PC-9 (cell line): ENCODE measurements at regions not wholly inside any gene's neighbourhood (a gene's known extent, or its start where the extent isn't known, plus 50 kb on each side); places are given as distances from the start of the nearest gene placed in this dataset.

ENCODE experiments used
- BruUV-seq: library from RNA; stranded (reverse); fragments of 400-500 nt; replicated peaks from 2 replicates; lab custom pipeline; 2021; lab: Mats Ljungman, UMichigan
- CTCF ChIA-PET: fragments of 300-600 bp; sonication (Branson Sonifier 250); formaldehyde crosslinking; loops from one replicate; lab custom pipeline; 2022; ENCODE audit warnings: antibody characterized with exemption; lab: Charles Lee
- POLR2A ChIA-PET: fragments of 300-600 bp; sonication (Branson Sonifier 250); formaldehyde crosslinking; loops from one replicate; lab custom pipeline; 2022; ENCODE audit warnings: antibody characterized with exemption; ENCODE audit not compliant: unreplicated experiment; lab: Charles Lee
- DNase-seq, 2 experiments: peaks; one replicate each; pipeline versions ENCODE4 v3.0.0 to v3.0.0-alpha.2; 2015 to 2022; ENCODE audit warnings: mixed read lengths in 1 of 2
- H2AFZ ChIP-seq: fragments of 200-600 bp; sonication (generic); 2 replicates; pipeline ENCODE4 v1.8.1; 2017; ENCODE audit warnings: antibody characterized with exemption
- H3F3A ChIP-seq: fragments of 200-600 bp; sonication (generic); 2 replicates; pipeline ENCODE4 v1.8.1; 2017; ENCODE audit warnings: antibody characterized with exemption, mild to moderate bottlenecking, low read depth; ENCODE audit not compliant: insufficient read depth
- H3K27ac ChIP-seq: fragments of 200-600 bp; sonication (generic); 2 replicates; pipeline ENCODE4 v1.6.1; 2016; ENCODE audit warnings: mixed run types
- H3K27me3 ChIP-seq: fragments of 200-600 bp; sonication (generic); 2 replicates; pipeline ENCODE4 v1.6.1; 2016; ENCODE audit warnings: low read depth, mixed run types; ENCODE audit not compliant: insufficient read depth
- H3K36me3 ChIP-seq: fragments of 200-600 bp; sonication (generic); 2 replicates; pipeline ENCODE4 v1.6.1; 2016; ENCODE audit warnings: low read depth, mixed run types
- H3K4me1 ChIP-seq: fragments of 200-600 bp; sonication (generic); replicated peaks from 2 replicates; pipeline ENCODE4 v1.6.1; 2016; ENCODE audit warnings: mixed run types; ENCODE audit not compliant: insufficient read depth
- H3K4me2 ChIP-seq: fragments of 200-600 bp; sonication (generic); 2 replicates; pipeline ENCODE4 v1.6.1; 2017; ENCODE audit warnings: mixed run types
- H3K4me3 ChIP-seq: fragments of 200-600 bp; sonication (generic); 2 replicates; pipeline ENCODE4 v1.6.1; 2016; ENCODE audit warnings: mixed run types
- H3K79me2 ChIP-seq: fragments of 200-600 bp; sonication (generic); 2 replicates; pipeline ENCODE4 v1.6.1; 2017; ENCODE audit warnings: low read depth, mixed run types
- H3K9me2 ChIP-seq: fragments of 200-600 bp; sonication (generic); 2 replicates; pipeline ENCODE4 v1.8.1; 2017; ENCODE audit warnings: mild to moderate bottlenecking; ENCODE audit not compliant: insufficient read depth
- H3K9me3 ChIP-seq: fragments of 200-600 bp; sonication (generic); 2 replicates; pipeline ENCODE4 v1.8.1; 2016; ENCODE audit warnings: low read depth; ENCODE audit not compliant: insufficient read depth
- H4K20me1 ChIP-seq: fragments of 200-600 bp; sonication (generic); 2 replicates; pipeline ENCODE4 v1.8.1; 2017; ENCODE audit not compliant: insufficient read depth
- EZH2 ChIP-seq: fragments of 200-600 bp; sonication (generic); IDR thresholded peaks from 2 replicates; pipeline ENCODE4 v1.8.0; 2017; ENCODE audit warnings: antibody characterized with exemption, low read depth
- intact Hi-C: fragments of 100-400 bp; cut with micrococcal nuclease; formaldehyde crosslinking; loops from one replicate; pipeline ENCODE4 v1.10.0; 2022; ENCODE audit not compliant: unreplicated experiment
- TF ChIP-seq, protein P1 (sequence below): fragments of 200-600 bp; sonication (generic); conservative IDR thresholded peaks from 2 replicates; pipeline ENCODE4 v1.6.1; 2017; ENCODE audit warnings: mixed run types, antibody characterized with exemption, mild to moderate bottlenecking, moderate library complexity

- POLR2A ChIA-PET: no interaction called here
- intact Hi-C loops: no loop called here
Measured at GRCh38 chr1:213830371-213830770, 157.4 kb upstream of the PROX1 start.

GRCh38 chr1:213840575-213840974 lies 147.2 kb upstream of the PROX1 start:
- Histone ChIP-seq H3K27ac (no peak overlapping the region), H3K36me3 (no peaks in the 10 kb centered on the region), H3K27me3 (no peaks in the 10 kb centered on the region), H3K4me1 (0 out of 2 replicates have a peak, but pooled peaks cover 6% of the 10 kb centered on the region), H4K20me1 (no peaks in the 10 kb centered on the region), H3K4me2 (no peak overlapping the region), H3K79me2 (no peaks in the 10 kb centered on the region), H3K9me3 (no peaks in the 10 kb centered on the region; the same call in 1 of the 2 replicates), H3F3A (no peaks in the 10 kb centered on the region), H2AFZ (no peak overlapping the region), H3K9me2 (no peaks in the 10 kb centered on the region), H3K4me3 (no peak overlapping the region)
- TF ChIP-seq, protein P1, sequence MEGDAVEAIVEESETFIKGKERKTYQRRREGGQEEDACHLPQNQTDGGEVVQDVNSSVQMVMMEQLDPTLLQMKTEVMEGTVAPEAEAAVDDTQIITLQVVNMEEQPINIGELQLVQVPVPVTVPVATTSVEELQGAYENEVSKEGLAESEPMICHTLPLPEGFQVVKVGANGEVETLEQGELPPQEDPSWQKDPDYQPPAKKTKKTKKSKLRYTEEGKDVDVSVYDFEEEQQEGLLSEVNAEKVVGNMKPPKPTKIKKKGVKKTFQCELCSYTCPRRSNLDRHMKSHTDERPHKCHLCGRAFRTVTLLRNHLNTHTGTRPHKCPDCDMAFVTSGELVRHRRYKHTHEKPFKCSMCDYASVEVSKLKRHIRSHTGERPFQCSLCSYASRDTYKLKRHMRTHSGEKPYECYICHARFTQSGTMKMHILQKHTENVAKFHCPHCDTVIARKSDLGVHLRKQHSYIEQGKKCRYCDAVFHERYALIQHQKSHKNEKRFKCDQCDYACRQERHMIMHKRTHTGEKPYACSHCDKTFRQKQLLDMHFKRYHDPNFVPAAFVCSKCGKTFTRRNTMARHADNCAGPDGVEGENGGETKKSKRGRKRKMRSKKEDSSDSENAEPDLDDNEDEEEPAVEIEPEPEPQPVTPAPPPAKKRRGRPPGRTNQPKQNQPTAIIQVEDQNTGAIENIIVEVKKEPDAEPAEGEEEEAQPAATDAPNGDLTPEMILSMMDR: no peak
- intact Hi-C loops: no loop called here
- BruUV-seq: no TSS peak
- ChIA-PET CTCF (no interaction called here), POLR2A (no interaction called here)
- DNase-seq: no peak

More at GRCh38 chr1:213830371-213830770, 157.4 kb upstream of the PROX1 start:
- no peak overlapping the region for H3K27ac ChIP-seq
- H4K20me1 ChIP-seq: no peaks in the 10 kb centered on the region
- H3K36me3 ChIP-seq: no peaks in the 10 kb centered on the region
- DNase-seq: no peak
- TF ChIP-seq EZH2: no peak
- TF ChIP-seq, protein P1: no peak
- no peaks in the 10 kb centered on the region for H3K27me3 ChIP-seq
- CTCF ChIA-PET: no interaction called here
- no peaks in the 10 kb centered on the region for H3F3A ChIP-seq
- no peaks in the 10 kb centered on the region for H3K79me2 ChIP-seq
- H3K4me2 ChIP-seq: no peak overlapping the region
- BruUV-seq: no TSS peak
- H3K4me1 ChIP-seq: no peaks in the 10 kb centered on the region
- H3K4me3 ChIP-seq: no peak overlapping the region
- no peaks in the 10 kb centered on the region for H3K9me3 ChIP-seq
- no peaks in the 10 kb centered on the region for H3K9me2 ChIP-seq
- no peak overlapping the region for H2AFZ ChIP-seq

- H3K9me2 ChIP-seq: no peaks in the 10 kb centered on the region
- no peaks in the 10 kb centered on the region for H4K20me1 ChIP-seq
- H3K27ac ChIP-seq: no peak overlapping the region
- intact Hi-C loops: no loop called here
- H2AFZ ChIP-seq: no peak overlapping the region
- no peaks in the 10 kb centered on the region for H3K36me3 ChIP-seq
- H3K79me2 ChIP-seq: no peaks in the 10 kb centered on the region
- DNase-seq: no peak
- H3F3A ChIP-seq: no peaks in the 10 kb centered on the region
- H3K27me3 ChIP-seq: no peaks in the 10 kb centered on the region
- no peak overlapping the region for H3K4me2 ChIP-seq
- H3K9me3 ChIP-seq: no peaks in the 10 kb centered on the region; the same call in 1 of the 2 replicates
- H3K4me3 ChIP-seq: no peak overlapping the region
- ChIA-PET POLR2A (no interaction called here), CTCF (no interaction called here)
- 0 out of 2 replicates have a peak, but pooled peaks cover 6% of the 10 kb centered on the region for H3K4me1 ChIP-seq
- TF ChIP-seq EZH2: no peak
- TF ChIP-seq, protein P1: no peak
- no TSS peak for BruUV-seq
Measured at GRCh38 chr1:213844632-213845031, 143.1 kb upstream of the PROX1 start.
